AG09309 (cell line): ENCODE measurements at regions not wholly inside any gene's neighbourhood (a gene's known extent, or its start where the extent isn't known, plus 50 kb on each side); places are given as distances from the start of the nearest gene placed in this dataset.

Experiments
- DNase-seq: peaks from one replicate; pipeline ENCODE4 v3.0.0-alpha.2; 2010; ENCODE audit warnings: low read depth
- H3K4me3 ChIP-seq: 2 replicates; pipeline ENCODE4 v1.5.1; 2011; ENCODE audit warnings: mild to moderate bottlenecking, low read depth, low read length, moderate library complexity; ENCODE audit not compliant: control insufficient read depth
- CTCF ChIP-seq: IDR thresholded peaks from 2 replicates; pipeline ENCODE4 v1.5.1; 2011; ENCODE audit warnings: mild to moderate bottlenecking, low read depth, low read length, inconsistent platforms; ENCODE audit not compliant: insufficient read depth, control insufficient read depth; ENCODE audit errors: missing control alignments

GRCh38 chr3:30299674-30300385 lies 306.6 kb upstream of the TGFBR2 start:
- DNase-seq: no peak
- TF ChIP-seq CTCF: no peak
- no peak overlapping the region for H3K4me3 ChIP-seq

- DNase-seq: no peak
- TF ChIP-seq CTCF: no peak
- no peak overlapping the region for H3K4me3 ChIP-seq
Measured at GRCh38 chr3:30300809-30301208, 305.6 kb upstream of the TGFBR2 start.

GRCh38 chr3:30302027-30302426 lies 304.4 kb upstream of the TGFBR2 start:
- H3K4me3 ChIP-seq: no peak overlapping the region
- DNase-seq: no peak
- no peak for TF ChIP-seq CTCF

- DNase-seq: no peak
- no peak for TF ChIP-seq CTCF
- no peak overlapping the region for H3K4me3 ChIP-seq
Measured at GRCh38 chr3:30303770-30304169, 302.6 kb upstream of the TGFBR2 start.

GRCh38 chr3:30305021-30305420 lies 301.4 kb upstream of the TGFBR2 start:
- no peak for DNase-seq
- TF ChIP-seq CTCF: no peak
- H3K4me3 ChIP-seq: no peak overlapping the region

GRCh38 chr3:30306896-30307295 lies 299.5 kb upstream of the TGFBR2 start:
- H3K4me3 ChIP-seq: no peak overlapping the region
- TF ChIP-seq CTCF: no peak
- no peak for DNase-seq

GRCh38 chr3:30307372-30307950 lies 298.9 kb upstream of the TGFBR2 start:
- no peak for DNase-seq
- TF ChIP-seq CTCF: no peak
- no peak overlapping the region for H3K4me3 ChIP-seq
